ENCODE measurements at regions not wholly inside any gene's neighbourhood (a gene's known extent, or its start where the extent isn't known, plus 50 kb on each side); places are given as distances from the start of the nearest gene placed in this dataset.
"Not testable (repeated sequence)": the region's sequence is repeated elsewhere in the genome, so short reads cannot be mapped to it uniquely, and the experiment has no call there.

- DNase-seq = no peak
These were observed 137.8 kb upstream of the FRG1 start for GRCh38 chr4:189802884-189803283.

GRCh38 chr4:189804894-189805293 lies 135.8 kb upstream of the FRG1 start:
- no peak for DNase-seq

- no peak for DNase-seq
These were observed 134.2 kb upstream of the FRG1 start for GRCh38 chr4:189806506-189806905.

- DNase-seq = no peak
These were observed 133.6 kb upstream of the FRG1 start for GRCh38 chr4:189807031-189807430.

GRCh38 chr4:189809241-189809735 lies 131.4 kb upstream of the FRG1 start:
- no peak for DNase-seq

GRCh38 chr4:189809839-189810238 lies 130.8 kb upstream of the FRG1 start:
- DNase-seq = no peak

GRCh38 chr4:189810318-189811181 lies 130.1 kb upstream of the FRG1 start:
- DNase-seq = not testable (repeated sequence)

- no peak for DNase-seq
These were observed 125.1 kb upstream of the FRG1 start for GRCh38 chr4:189815404-189816192.

- DNase-seq = no peak
These were observed 118.3 kb upstream of the FRG1 start for GRCh38 chr4:189822326-189822725.

- DNase-seq = peak in 53 of 58 donors; percentile 1 to 93 (median 72)
These were observed 117.1 kb upstream of the FRG1 start for GRCh38 chr4:189823591-189823990.

GRCh38 chr4:189825466-189825865 lies 115.2 kb upstream of the FRG1 start:
- DNase-seq = no peak

GRCh38 chr4:189826657-189827056 lies 114.0 kb upstream of the FRG1 start:
- DNase-seq = no peak

- peak in 1 of 58 donors; percentile 50 for DNase-seq
These were observed 112.5 kb upstream of the FRG1 start for GRCh38 chr4:189828081-189828697.

GRCh38 chr4:189832528-189832927 lies 108.1 kb upstream of the FRG1 start:
- DNase-seq = no peak

GRCh38 chr4:189834616-189835015 lies 106.1 kb upstream of the FRG1 start:
- DNase-seq = no peak

- DNase-seq = no peak
These were observed 105.2 kb upstream of the FRG1 start for GRCh38 chr4:189835505-189835904.

- no peak for DNase-seq
These were observed 103.2 kb upstream of the FRG1 start for GRCh38 chr4:189837471-189837870.

GRCh38 chr4:189838821-189839497 lies 101.7 kb upstream of the FRG1 start:
- DNase-seq = no peak

GRCh38 chr4:189840356-189840755 lies 100.3 kb upstream of the FRG1 start:
- DNase-seq = no peak

- no peak for DNase-seq
These were observed 97.2 kb upstream of the FRG1 start for GRCh38 chr4:189843413-189844009.

All from anterior cingulate cortex (tissue), 58 donors.